Endothelial cell of umbilical vein (primary cell): ENCODE measurements at regions not wholly inside any gene's neighbourhood (a gene's known extent, or its start where the extent isn't known, plus 50 kb on each side); places are given as distances from the start of the nearest gene placed in this dataset.

Source experiments
- BruUV-seq: library from RNA; stranded (reverse); fragments of 400-500 nt; replicated peaks from 2 replicates; lab custom pipeline; 2021; lab: Mats Ljungman, UMichigan
- CTCF ChIA-PET: fragments of 300-600, 350-600 bp; sonication (Branson Sonifier 250); formaldehyde crosslinking; loops from one replicate; lab custom pipeline; 2021; ENCODE audit warnings: antibody characterized with exemption, inconsistent platforms; lab: Charles Lee
- POLR2A ChIA-PET: fragments of 300-600, 350-600 bp; sonication (Branson Sonifier 250); formaldehyde crosslinking; loops from one replicate; lab custom pipeline; 2021; ENCODE audit warnings: antibody characterized with exemption, inconsistent platforms; lab: Charles Lee
- DNase-seq: peaks from one replicate; pipeline ENCODE4 v3.0.0-alpha.2; 2011; ENCODE audit warnings: low read depth, low spot score
- FAIRE-seq: peaks from 2 replicates; lab custom pipeline; 2011; peaks lifted over from hg19 to GRCh38; lab: Jason Lieb, UNC
- H2AFZ ChIP-seq: 2 replicates; pipeline ENCODE4 v1.6.0; 2012; ENCODE audit warnings: low read depth, low read length, control low read depth, inconsistent platforms
- H3K27ac ChIP-seq: 2 replicates; pipeline ENCODE4 v1.5.1; 2011; ENCODE audit warnings: low read depth, mild to moderate bottlenecking, control low read depth, low read length, moderate library complexity; ENCODE audit not compliant: insufficient read depth
- H3K27me3 ChIP-seq, 2 experiments: 2 replicates each; pipeline versions ENCODE4 v1.6.0 to v1.6.1; 2011; ENCODE audit warnings: low read length in 2 of 2, mixed read lengths in 1 of 2; ENCODE audit not compliant: control insufficient read depth in 2 of 2, insufficient read depth in 2 of 2
- H3K36me3 ChIP-seq, 2 experiments: 2 replicates in 1 of 2; 3 replicates in 1 of 2; pipeline ENCODE4 v1.5.1; 2011; ENCODE audit warnings: low read length in 2 of 2, mild to moderate bottlenecking in 1 of 2, moderate library complexity in 1 of 2; ENCODE audit not compliant: control insufficient read depth in 2 of 2, insufficient read depth in 2 of 2; ENCODE audit errors: extremely low read depth in 1 of 2
- H3K4me1 ChIP-seq: 3 replicates; pipeline ENCODE4 v1.5.1; 2011; ENCODE audit warnings: mild to moderate bottlenecking, low read length; ENCODE audit not compliant: control insufficient read depth, insufficient read depth; ENCODE audit errors: extremely low read depth
- H3K4me2 ChIP-seq: 2 replicates; pipeline ENCODE4 v1.6.1; 2011; ENCODE audit warnings: low read length, control low read depth, mixed read lengths; ENCODE audit not compliant: insufficient read depth
- H3K4me3 ChIP-seq, 3 experiments: fragments of 200-600 bp in 1 of 3; sonication (generic), shearing (Covaris generic) in 1 of 3; replicated peaks in 1 of 3; 2 replicates each; pipeline ENCODE4 v1.5.1; 2011 to 2016; ENCODE audit warnings: control low read depth in 3 of 3, low read length in 3 of 3, mild to moderate bottlenecking in 2 of 3, inconsistent platforms in 1 of 3, low read depth in 1 of 3, moderate library complexity in 1 of 3; ENCODE audit not compliant: insufficient read depth in 1 of 3
- H3K79me2 ChIP-seq: 2 replicates; pipeline ENCODE4 v1.6.0; 2012; ENCODE audit warnings: low read length, inconsistent platforms; ENCODE audit not compliant: control insufficient read depth, insufficient read depth
- H3K9ac ChIP-seq: replicated peaks from 2 replicates; pipeline ENCODE3; 2011; ENCODE audit warnings: low read length, control low read depth; ENCODE audit not compliant: insufficient read depth; ENCODE audit errors: extremely low read depth
- H3K9me1 ChIP-seq: replicated peaks from 3 replicates; pipeline ENCODE4 v1.6.0; 2011; ENCODE audit warnings: mild to moderate bottlenecking, low read length; ENCODE audit not compliant: control insufficient read depth, insufficient read depth; ENCODE audit errors: extremely low read depth
- H3K9me3 ChIP-seq: replicated peaks from 2 replicates; pipeline ENCODE4 v1.5.1; 2012; ENCODE audit warnings: low read length, inconsistent platforms; ENCODE audit not compliant: control insufficient read depth, insufficient read depth
- H4K20me1 ChIP-seq: replicated peaks from 2 replicates; pipeline ENCODE3; 2011; ENCODE audit warnings: mild to moderate bottlenecking, low read length; ENCODE audit not compliant: control insufficient read depth, insufficient read depth; ENCODE audit errors: extremely low read depth
- CTCF ChIP-seq, 2 donors: IDR thresholded peaks; 1 replicate in 1 of 2; 2 replicates in 1 of 2; pipeline ENCODE4 v1.5.1; 2011; ENCODE audit warnings: low read length in 2 of 2, mild to moderate bottlenecking in 2 of 2, moderate library complexity in 2 of 2, control low read depth in 1 of 2, inconsistent platforms in 1 of 2, low read depth in 1 of 2; ENCODE audit not compliant: insufficient read depth in 1 of 2; ENCODE audit errors: extremely low read depth in 1 of 2
- EZH2 ChIP-seq: IDR thresholded peaks from 2 replicates; pipeline ENCODE4 v1.6.1; 2012; ENCODE audit warnings: borderline replicate concordance, low read depth, mild to moderate bottlenecking, moderate library complexity, low read length, inconsistent platforms; ENCODE audit not compliant: severe bottlenecking
- FOS ChIP-seq: IDR thresholded peaks from 2 replicates; pipeline ENCODE4 v1.6.1; 2011; ENCODE audit warnings: mild to moderate bottlenecking, low read length, moderate library complexity, borderline replicate concordance; ENCODE audit not compliant: insufficient read depth
- GATA2 ChIP-seq: IDR thresholded peaks from 2 replicates; pipeline ENCODE4 v1.7.0; 2011; ENCODE audit warnings: low read depth, mild to moderate bottlenecking, moderate library complexity, mixed read lengths, low read length; ENCODE audit not compliant: insufficient read length, insufficient read depth
- JUN ChIP-seq: IDR thresholded peaks from 2 replicates; pipeline ENCODE4 v1.6.1; 2011; ENCODE audit warnings: borderline replicate concordance, low read depth; ENCODE audit not compliant: insufficient read length, insufficient read depth
- MAX ChIP-seq: IDR thresholded peaks from 2 replicates; pipeline ENCODE4 v1.6.1; 2011; ENCODE audit not compliant: insufficient read depth, insufficient read length
- MYC ChIP-seq: IDR thresholded peaks from one replicate; pipeline ENCODE4 v1.6.1; 2011; ENCODE audit warnings: mild to moderate bottlenecking, low read depth, low read length
- POLR2A ChIP-seq: IDR thresholded peaks from 2 replicates; pipeline ENCODE4 v1.6.1; 2012; ENCODE audit warnings: low read depth, mild to moderate bottlenecking, control low read depth, low read length
- POLR2AphosphoS5 ChIP-seq: IDR thresholded peaks from 2 replicates; pipeline ENCODE4 v1.6.1; 2012; ENCODE audit warnings: low read depth, mild to moderate bottlenecking, control low read depth, low read length, moderate library complexity; ENCODE audit not compliant: insufficient read depth
- dilution Hi-C: fragments of 300-500 bp; cut with MboI; formaldehyde crosslinking; loops from one replicate; pipeline ENCODE4 v1.15.0; 2019; ENCODE audit warnings: low sequenced_read_pairs; ENCODE audit not compliant: extremely low pct_ligation_motif_present
- intact Hi-C: fragments of 100-400 bp; cut with micrococcal nuclease; formaldehyde crosslinking; loops from one replicate; pipeline ENCODE4 v1.10.0; 2022

DNA sequence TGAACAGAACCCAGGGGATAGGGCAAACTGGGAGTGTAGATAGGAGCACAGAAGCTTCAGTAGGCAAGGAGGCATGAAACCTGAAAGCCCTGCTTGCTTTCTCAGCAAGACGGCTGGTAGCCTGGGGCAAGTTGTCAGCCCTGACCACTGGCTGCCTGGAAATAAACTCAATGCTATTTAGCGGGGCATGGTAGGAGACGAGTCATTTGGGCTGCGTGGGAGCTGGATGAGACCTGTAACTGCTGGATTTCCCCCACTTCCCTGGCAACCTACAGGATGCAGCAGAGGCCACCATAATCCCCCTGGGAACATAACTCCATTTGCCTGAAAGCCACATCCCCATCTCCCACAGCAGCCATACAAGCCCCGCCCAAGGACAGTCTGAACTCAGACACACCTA, 332.6 kb upstream of the TBX18 start:
- FAIRE-seq (no peak), DNase-seq (no peak)
- dilution Hi-C loops, result no loop called here
- H3K9me3 ChIP-seq, result no peaks in the 10 kb centered on the region
- no peaks in the 10 kb centered on the region for H4K20me1 ChIP-seq
- H3K36me3 ChIP-seq, result no peaks in the 10 kb centered on the region
- TF ChIP-seq POLR2A (no peak), EZH2 (no peak), MAX (no peak), JUN (no peak), GATA2 (no peak), FOS (no peak), MYC (no peak), CTCF (IDR thresholded peaks at IDR 0.05; ENCODE audit: extremely low read depth in 1 of 2, insufficient read depth in 1 of 2, low read depth in 1 of 2, low read length in 2 of 2) (no peak), POLR2AphosphoS5 (no peak)
- H3K9ac ChIP-seq, result no peak overlapping the region
- no peak overlapping the region for H3K4me3 ChIP-seq
- H3K79me2 ChIP-seq, result no peaks in the 10 kb centered on the region
- H3K4me2 ChIP-seq, result no peak overlapping the region
- no TSS peak for BruUV-seq
- no peak overlapping the region for H2AFZ ChIP-seq
- intact Hi-C loops, result no loop called here
- no peaks in the 10 kb centered on the region for H3K27me3 ChIP-seq
- no peak overlapping the region for H3K27ac ChIP-seq
- ChIA-PET POLR2A (no interaction called here), CTCF (no interaction called here)
- H3K9me1 ChIP-seq, result no peaks in the 10 kb centered on the region
- H3K4me1 ChIP-seq, result no peaks in the 10 kb centered on the region
